ENCODE measurements at regions not wholly inside any gene's neighbourhood (a gene's known extent, or its start where the extent isn't known, plus 50 kb on each side); places are given as distances from the start of the nearest gene placed in this dataset.

DNA sequence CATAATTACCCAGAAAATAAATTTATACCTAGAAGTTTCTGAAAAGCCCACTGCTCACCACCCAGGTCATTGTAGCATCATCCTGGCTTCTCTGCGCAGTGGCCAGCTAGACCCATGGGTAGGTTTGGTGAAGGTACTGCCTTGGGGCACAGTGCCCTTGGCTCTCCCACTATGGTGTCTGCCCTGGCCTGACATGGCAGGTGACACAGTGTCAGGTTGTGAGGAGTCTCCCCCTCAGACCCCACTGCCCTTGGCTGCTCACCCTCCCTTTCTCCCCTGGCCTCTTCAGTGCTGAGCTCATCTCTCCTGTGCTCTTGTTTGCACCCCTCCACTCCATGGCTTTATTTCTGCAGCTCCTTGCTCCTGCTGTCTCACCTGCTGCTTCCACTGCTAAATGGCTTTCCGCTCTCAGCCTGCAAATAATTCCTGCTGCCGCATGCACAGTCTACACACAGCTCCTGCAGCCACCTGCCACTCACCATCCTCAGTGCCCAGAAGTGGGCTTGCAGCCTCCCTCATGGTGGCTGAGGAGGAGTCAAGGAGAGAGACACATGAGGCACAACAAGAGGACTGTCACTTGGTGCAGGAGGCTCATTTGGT is 313.4 kb upstream of the MOCS1 start:
- TF ChIP-seq, protein P1, sequence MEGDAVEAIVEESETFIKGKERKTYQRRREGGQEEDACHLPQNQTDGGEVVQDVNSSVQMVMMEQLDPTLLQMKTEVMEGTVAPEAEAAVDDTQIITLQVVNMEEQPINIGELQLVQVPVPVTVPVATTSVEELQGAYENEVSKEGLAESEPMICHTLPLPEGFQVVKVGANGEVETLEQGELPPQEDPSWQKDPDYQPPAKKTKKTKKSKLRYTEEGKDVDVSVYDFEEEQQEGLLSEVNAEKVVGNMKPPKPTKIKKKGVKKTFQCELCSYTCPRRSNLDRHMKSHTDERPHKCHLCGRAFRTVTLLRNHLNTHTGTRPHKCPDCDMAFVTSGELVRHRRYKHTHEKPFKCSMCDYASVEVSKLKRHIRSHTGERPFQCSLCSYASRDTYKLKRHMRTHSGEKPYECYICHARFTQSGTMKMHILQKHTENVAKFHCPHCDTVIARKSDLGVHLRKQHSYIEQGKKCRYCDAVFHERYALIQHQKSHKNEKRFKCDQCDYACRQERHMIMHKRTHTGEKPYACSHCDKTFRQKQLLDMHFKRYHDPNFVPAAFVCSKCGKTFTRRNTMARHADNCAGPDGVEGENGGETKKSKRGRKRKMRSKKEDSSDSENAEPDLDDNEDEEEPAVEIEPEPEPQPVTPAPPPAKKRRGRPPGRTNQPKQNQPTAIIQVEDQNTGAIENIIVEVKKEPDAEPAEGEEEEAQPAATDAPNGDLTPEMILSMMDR (conservative IDR thresholded peaks at IDR 0.05; ENCODE audit: low read length), result no peak
- no peak for DNase-seq (ENCODE audit: low read depth)
- no peak overlapping the region for H3K4me3 ChIP-seq (ENCODE audit: low read length)

DNA sequence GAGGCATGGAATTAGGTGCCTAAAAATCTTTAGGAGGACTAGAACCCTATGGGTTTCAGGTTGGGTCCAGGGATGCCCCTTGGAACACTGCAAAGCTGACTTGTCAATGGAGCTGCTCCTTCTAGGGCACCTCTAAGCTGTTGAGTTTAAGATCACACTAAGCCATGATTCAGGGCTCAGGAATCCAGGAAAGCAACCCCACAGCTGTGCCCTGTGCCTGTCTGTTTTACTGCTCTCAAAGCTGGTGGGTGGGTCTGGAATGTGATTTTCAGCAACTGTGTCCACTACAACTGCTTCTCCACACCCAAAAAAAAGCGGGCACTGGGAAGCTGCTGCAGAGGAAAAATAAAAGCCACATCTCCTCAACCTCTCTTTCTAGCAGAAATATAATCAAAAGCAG is 310.4 kb upstream of the MOCS1 start:
- no peak for DNase-seq (ENCODE audit: low read depth)
- TF ChIP-seq, protein P1 (conservative IDR thresholded peaks at IDR 0.05; ENCODE audit: low read length), result no peak
- H3K4me3 ChIP-seq (ENCODE audit: low read length), result no peak overlapping the region

DNA sequence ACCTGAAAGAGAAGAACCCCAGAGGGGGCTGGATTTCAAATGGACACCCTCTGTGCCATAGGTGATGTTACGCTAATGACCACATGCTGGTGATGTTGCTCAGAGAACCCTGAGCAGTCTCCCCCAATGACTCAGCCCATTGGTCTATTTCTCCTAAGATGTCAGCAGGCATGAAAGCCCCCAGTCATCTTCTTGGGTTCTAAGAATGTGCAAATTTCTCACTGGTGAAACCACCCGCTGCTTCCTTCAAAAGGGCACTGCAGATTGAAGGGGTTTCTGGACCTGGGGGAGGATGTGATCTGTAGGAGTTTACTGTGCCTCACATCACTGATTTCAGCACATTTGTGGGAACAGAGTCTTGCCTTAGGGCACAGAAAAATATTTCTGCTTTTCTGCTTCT is 298.4 kb upstream of the MOCS1 start:
- TF ChIP-seq, protein P1 (conservative IDR thresholded peaks at IDR 0.05; ENCODE audit: low read length), result no peak
- no peak overlapping the region for H3K4me3 ChIP-seq (ENCODE audit: low read length)
- no peak for DNase-seq (ENCODE audit: low read depth)

DNA sequence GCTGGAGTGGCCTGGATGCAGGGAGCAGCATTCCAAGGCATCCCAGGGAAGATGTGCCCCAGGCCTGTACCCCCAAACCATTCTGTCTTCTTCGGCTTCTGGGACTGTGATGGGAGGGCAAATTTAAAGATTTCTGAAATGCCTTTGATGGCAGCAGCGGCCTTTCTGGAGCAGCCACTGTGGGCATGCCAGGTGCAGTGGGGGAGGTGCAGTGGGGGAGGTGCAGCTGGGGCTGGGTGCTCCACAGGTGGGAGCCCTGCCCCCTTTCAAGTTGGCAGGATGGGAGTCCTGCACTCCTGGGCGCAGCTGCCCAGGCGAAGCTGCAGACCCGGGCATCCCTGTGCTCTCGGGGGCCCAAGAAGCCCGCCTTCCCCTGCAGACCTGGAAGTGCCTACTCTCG is 293.5 kb upstream of the MOCS1 start:
- DNase-seq (ENCODE audit: low read depth), result no peak
- TF ChIP-seq, protein P1 (conservative IDR thresholded peaks at IDR 0.05; ENCODE audit: low read length), result no peak

DNA sequence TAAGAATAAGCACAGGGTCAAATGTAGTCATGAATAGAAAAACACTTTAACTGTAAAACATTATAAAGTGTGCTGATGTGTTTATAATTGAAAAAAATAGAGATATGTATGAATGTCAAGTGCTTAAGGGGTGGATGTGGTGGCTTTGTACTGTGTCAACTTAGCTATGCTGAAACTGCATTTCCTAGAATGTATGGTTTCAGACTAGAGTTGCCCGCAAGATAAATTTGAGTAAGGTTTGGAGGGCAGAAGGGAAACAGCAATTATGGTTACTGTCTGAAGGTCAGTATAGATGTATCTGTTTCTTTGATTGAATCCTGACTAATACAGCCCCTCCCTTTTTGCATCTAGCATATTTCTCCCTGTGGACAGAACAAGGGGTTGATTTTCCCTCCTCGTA is 288.1 kb upstream of the MOCS1 start:
- TF ChIP-seq, protein P1 (conservative IDR thresholded peaks at IDR 0.05; ENCODE audit: low read length), result no peak
- DNase-seq (ENCODE audit: low read depth), result no peak
- H3K4me3 ChIP-seq (ENCODE audit: low read length), result no peak overlapping the region

More for the DNA sequence above, 293.5 kb upstream of the MOCS1 start:
- H3K4me3 ChIP-seq (ENCODE audit: low read length), result no peak overlapping the region

DNA sequence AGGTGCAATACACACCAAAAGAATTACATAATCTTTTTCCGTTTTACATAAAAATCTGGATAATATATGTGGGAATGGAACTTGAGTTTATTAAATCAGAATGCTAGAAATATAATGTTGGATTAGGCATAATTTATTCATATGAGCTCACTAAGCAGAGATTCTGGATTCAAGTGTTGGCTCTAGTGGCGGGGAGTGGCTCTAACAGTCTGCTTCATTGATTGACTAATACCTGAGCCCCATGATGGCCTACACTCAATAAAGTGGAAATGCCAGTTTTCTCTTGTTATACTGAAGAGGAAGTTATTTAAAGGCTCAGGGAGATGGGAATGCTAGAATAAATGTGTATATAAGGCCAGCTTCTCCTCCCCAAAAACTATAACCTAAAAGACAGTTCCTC is 285.5 kb upstream of the MOCS1 start:
- no peak overlapping the region for H3K4me3 ChIP-seq (ENCODE audit: low read length)
- TF ChIP-seq, protein P1 (conservative IDR thresholded peaks at IDR 0.05; ENCODE audit: low read length), result no peak
- DNase-seq (ENCODE audit: low read depth), result no peak

DNA sequence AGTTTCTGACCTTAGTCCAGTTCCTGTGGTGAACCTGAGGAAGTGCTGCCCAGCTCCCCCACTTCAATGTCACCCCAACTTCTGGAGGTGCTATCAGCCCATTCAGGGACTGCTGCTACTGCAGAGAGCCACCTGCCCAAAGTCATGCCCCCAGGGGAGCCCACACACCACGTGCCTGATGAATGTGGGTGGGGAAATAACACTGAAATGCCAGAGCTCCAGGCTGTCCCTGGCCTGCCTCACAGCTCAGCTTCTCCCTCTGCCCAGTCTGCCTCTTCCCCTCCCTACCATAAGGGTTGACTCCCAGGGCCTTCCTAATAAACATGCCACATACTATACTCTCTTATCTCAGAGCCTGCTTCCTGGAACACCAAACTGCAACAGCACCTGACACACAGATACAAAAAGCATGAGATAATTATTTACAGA is 276.4 kb upstream of the MOCS1 start:
- TF ChIP-seq, protein P1 (conservative IDR thresholded peaks at IDR 0.05; ENCODE audit: low read length), result no peak
- no peak overlapping the region for H3K4me3 ChIP-seq (ENCODE audit: low read length)
- DNase-seq (ENCODE audit: low read depth), result no peak

All from AG10803 (cell line).